HG03039 (cell line): ENCODE measurements at regions not wholly inside any gene's neighbourhood (a gene's known extent, or its start where the extent isn't known, plus 50 kb on each side); places are given as distances from the start of the nearest gene placed in this dataset.
"Not testable (repeated sequence)": the region's sequence is repeated elsewhere in the genome, so short reads cannot be mapped to it uniquely, and the experiment has no call there.

Experiments used
- ATAC-seq: cut with Tn5 transposase; IDR thresholded peaks from one replicate; pipeline ENCODE4 v1.9.1; 2021; ENCODE audit warnings: mild to moderate bottlenecking, moderate library complexity; ENCODE audit not compliant: unreplicated experiment

DNA sequence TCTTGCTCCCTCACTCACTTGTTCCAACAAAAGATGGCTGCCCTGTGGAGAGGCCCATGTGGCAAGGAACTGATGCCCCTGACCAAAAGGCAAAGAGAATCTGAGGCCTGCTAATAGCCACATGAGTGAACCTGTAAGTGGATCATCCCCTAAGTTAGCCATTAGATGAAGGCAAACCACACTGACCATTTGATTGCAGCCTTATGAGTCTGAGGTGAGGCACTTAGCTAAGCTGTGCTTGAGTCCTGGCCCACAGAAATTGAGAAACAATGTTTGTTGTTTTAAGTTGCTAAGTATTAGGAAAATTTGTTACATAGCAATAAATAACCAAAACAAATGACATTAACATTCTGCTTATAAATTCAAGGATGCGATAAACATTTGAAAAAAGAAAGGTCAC lies 100.1 kb upstream of the BET1 start:
- ATAC-seq, result no peak

DNA sequence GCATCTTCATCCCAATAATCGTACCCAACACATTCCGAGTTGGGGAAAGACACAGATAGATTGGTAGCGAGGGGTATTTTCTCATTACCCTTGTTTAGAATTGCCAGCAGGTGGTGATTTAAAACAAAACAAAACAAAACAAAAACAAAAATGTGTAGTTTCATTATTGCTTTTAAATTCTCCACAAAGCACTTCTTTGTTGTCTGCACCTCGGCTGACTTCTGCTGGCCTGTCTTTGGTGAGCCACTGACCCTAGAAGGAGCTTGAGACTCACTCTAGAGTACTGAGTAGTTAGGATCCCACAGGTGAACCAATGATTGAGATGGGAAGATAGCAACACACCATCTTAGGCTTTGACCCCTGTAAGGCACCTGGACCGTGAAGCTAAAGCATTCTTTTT lies 105.4 kb upstream of the BET1 start:
- no peak for ATAC-seq

DNA sequence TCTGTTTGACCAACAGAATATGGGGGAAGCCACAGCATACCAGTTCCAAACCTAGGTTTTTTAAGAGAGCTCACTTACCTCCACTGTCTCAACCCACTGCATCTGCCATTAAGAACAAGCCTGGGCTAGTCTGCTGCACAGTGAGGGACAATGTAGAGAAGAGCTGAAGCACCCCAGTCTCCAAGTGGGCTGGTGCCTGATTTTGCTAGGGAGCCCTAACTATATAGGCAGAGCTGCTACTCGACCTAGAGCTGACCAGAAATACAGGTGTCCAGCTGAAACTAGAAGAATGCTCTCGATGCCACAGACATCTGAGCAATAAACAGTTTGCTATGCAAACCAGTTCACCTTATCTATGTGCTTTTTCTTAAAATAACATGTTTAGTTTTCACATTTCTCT lies 106.9 kb upstream of the BET1 start:
- ATAC-seq, result no peak

DNA sequence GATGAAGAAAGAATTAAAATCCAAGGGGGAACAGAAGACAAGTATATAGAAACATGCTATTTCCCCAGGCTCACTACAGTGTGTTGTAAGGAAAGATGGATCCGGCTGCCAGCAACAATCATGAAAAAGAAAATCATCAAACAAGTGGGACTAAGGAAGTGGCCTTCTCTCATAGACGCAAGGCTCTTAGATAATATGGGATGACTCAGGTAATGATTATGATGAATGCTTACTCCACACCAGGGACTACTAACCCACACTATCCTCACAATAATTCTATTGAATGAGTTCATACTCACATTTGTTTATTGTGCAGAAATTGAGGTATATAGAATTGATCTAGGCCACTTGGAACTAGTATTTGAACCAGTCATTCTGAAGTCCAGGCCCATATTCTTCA lies 111.2 kb upstream of the BET1 start:
- ATAC-seq, result no peak

DNA sequence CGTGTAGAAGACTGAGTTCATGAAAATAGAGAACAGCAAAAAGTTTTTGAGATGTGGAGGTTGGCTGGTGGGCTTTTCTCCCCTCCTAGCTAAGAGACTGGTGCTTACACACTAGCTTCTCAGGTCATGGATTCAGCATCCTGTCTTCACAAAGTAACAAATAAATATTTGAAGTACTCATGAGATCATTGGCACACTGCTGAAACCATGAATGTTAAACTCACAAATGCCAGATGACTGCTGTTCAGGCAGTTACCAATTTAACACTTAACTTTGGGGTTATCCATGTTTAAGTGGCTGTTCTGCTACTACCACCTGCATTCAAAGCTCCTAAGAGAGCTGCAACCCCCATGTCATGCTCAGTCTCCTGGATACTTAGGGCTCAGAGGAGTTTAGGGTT lies 119.0 kb upstream of the BET1 start:
- ATAC-seq, result no peak

DNA sequence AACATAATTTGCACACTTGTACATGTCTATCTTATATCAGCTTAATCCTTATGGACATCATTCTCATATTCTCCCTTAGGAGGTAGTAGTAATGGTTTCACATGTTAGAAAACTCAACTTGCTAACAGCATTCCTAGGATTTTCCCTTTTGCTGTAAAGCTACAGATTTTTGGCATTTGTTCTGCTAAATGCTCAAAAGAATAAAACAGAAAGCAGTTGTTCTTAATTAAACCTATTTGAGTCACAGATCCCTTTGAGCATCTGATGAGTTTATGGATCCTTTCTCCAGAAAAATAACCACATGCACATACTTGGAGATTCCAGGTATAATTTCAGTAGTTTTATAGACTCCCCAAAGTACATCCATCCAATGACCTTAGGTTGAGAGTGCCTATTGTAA lies 122.9 kb upstream of the BET1 start:
- ATAC-seq, result no peak

DNA sequence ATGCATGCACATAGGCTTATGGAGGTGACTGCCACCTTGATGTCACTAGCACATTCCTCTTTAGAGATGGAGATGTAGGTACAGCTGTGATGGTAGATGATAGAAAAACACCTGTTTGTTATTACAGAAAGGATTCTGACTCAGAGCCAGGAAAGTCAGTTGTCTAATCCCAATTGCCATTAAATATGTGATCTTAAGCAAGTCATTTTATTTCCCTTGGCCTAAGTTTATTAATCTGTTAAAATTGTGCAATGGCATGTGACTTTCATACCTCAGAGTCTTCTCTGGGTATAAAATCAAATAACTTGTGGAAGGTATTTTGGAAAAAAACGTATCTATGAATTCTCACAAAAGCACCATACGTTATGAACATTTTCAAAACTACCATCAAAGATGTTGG lies 123.9 kb upstream of the BET1 start:
- ATAC-seq, result no peak

DNA sequence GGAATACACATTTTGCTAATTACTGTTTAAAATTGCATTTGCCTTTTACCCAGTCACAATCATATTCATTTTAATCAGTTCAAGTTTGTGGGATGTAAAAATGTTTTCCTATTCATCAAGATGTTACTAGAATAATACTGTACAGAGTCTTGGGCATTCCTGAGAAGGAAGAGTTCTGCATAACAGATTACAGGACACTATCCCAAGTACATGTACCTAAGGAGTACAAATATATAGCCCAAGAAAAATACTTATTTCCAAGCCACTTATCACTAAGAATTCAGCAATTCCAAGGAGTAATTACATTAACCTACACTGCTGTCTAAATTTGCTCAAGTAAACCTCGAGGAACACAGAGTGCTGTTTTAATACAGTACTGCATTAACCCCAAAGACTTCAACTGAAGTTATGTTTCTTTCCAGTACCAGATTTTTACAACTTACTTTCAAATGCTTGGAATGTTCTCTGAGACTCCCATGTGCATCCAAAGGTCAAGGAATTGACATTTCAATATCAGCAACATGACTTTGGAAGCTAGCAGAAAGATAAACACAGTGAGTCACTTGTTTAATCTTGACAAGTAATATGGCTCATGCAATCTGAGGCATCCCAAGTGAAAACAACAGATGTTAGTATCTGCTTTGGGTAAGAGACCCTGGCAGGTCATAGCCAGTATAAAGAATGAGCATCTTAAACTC lies 125.4 kb upstream of the BET1 start:
- ATAC-seq, result no peak

DNA sequence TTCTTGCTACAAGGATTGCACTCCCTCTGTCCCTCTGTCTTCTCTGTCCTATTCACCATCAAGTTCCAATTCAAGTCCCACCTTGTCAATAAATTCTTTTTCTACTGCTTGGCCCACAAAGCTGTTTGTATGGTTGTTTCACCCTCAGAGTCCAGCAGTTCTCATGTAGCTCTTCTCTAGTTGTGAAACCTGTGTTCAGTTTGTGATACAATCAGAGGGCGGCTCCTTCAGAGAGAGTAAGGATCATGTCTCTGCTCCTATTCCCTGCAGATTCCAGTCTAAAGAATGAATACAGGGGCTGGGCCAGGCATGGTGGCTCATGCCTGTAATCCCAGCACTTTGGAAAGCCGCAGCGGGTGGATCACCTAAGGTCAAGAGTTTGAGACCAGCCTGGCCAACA lies 126.6 kb upstream of the BET1 start:
- ATAC-seq, result no peak

DNA sequence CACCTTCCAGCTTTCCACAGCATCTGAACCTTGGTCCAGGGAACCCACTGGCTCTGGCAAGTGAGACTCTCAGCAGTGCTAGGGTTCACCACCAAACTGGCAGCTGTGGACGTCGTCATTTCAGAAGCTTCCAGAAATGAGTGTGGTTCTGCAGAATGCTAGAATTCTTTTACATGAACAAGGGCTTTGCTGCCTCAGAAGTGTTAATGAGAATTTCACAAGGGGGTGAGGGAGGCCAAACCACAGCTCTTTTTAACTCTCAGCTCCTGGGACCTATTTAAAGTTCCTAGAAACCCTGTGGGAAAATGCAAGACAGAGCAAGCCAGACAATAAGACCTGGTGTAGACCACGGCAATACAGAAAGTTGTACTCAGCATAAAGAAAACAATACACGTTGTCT lies 129.3 kb upstream of the BET1 start:
- ATAC-seq, result no peak

DNA sequence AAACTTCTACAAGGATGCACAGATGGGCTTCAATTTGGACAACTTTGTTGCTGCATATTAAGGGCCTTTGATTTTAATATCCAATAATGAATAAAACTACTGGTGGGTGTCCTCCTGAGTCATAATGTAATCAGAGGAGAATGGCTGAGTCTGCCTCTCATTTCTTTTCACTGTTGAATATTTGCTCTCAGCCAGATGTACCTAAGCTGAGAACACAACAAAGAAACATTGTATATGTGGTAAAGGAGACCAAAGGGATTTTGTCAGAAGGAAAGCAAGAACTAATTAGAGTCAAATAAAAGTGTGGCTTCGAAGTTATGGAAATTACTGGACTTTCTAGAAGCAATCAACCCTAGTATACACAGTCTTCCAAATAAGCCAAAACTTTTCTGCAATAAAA lies 131.0 kb upstream of the BET1 start:
- ATAC-seq, result no peak

DNA sequence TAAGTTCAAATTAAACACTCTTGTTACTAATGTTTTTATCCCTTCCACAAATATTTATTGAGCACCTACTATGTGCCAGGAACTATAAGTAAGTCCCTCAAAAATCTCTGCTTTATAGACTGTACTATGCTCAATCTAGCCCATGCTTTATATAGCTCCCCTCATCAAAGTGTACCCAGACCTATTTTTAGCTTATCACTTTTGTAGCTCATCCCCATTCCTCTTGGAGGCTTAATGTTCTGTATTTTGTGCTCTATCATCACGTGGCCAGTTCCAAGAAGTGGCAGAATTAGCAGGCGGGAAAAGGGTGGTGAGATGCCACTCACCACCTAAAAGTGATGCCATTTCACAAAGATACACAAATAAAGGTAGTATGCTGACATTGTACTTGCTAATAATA lies 138.1 kb upstream of the BET1 start:
- no peak for ATAC-seq

DNA sequence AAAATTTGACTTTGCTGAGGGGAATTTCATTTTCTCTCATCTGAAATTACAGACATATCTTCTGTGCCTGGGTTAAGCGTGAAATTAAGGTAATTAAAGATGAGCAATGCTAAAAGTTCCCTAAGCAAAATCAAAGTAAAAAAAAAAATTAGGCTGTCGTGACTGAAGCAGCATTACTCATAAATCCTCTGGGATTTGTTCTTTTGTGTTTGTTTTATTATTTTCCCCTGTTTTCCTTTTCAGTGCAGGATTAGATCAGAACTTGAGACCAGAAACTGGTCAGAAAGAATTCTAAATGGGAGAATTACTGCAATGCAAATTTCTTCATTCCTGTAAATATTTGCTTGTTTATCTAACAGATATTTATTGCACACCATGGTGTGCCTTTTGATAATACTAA lies 141.4 kb upstream of the BET1 start:
- ATAC-seq, result no peak

DNA sequence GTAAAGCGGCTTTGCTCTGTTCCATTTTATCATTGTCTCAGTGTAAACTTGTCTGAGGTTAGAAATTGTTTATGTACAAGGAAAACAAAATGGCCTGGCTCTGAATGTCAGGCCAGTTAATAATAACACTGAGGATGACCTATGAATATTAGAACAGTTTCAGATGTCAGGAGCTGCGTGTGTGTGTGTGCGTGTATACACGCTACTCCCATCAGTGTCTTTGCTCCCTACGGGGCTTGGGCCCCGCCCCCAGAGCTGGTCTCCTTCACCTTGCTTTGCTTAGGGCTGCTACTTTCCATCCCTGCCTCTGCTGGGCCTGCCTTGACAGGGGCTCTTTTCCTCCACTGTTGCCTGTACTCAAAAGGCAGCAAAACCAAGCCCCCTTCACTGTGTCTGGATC lies 142.3 kb upstream of the BET1 start:
- ATAC-seq, result no peak

DNA sequence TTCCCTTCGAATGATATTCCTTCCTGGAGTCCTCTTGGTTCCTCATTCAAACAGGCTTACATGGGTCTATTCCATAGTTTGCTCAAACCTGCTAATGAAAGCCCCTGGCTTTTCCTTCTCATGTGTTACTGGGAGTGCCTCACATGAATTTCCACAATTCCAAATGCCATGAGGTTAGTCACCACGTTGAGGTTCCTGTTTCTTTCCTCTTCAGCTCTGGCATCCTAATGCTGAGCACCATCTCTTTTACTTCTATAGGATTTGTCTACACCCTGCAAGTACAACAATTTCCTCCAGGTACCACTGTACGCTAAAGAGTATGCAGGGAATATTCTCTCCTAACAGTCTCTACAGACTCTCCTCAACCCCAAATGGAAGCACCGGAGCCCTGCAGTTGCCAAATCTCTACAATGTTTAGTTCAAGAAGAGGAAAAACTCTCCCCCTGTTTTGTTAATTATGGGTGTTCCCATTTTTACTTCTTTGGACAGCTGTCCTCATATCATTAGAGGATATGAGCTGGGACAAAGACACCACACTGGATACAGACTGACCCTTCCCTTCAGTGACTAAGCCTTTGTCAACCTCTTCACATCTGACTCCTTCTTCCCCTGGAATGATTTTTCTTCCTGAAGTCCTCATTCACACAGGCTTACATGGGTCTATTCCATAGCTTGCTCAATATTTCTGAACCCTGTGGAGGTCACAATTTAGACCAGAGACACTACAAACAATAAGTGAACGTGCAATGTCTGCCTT lies 145.8 kb upstream of the BET1 start:
- ATAC-seq, result no peak

DNA sequence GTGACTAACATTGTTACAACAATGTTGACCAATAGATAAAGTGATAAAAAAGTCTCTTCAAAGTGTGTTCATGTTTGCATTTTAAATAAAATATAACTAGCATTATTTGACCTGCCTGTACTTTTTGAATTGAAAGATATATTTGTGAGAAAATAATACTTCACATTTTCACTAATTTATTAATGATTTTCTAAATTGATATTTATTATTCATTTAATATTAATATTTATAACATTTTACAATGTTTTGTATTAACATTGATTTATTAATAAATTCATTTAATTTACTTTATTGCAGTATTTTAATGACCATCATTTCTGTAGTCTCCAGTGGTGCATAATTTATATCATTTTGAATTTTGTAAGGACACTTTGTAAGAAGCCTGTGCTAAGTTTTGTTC lies 150.0 kb upstream of the BET1 start:
- no peak for ATAC-seq

DNA sequence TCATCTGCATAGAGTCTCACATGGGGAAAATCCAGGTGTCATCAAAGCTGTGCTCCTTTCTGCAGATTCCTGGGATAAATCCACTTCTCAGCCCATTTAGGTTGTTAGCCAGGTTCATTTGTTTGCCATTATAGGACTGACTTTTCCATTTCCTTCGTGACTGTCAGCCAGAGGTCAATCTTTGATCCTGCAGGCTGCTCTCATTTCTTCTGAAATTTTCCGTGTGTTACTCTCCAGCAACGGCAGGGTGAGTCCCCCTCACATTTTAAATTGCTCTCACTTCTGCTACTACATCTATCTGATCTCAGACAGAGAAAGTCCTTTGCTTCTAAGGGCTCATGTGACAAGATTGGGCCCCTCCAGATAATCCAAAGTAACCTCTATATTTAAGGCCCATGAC lies 150.7 kb upstream of the BET1 start:
- ATAC-seq, result no peak

DNA sequence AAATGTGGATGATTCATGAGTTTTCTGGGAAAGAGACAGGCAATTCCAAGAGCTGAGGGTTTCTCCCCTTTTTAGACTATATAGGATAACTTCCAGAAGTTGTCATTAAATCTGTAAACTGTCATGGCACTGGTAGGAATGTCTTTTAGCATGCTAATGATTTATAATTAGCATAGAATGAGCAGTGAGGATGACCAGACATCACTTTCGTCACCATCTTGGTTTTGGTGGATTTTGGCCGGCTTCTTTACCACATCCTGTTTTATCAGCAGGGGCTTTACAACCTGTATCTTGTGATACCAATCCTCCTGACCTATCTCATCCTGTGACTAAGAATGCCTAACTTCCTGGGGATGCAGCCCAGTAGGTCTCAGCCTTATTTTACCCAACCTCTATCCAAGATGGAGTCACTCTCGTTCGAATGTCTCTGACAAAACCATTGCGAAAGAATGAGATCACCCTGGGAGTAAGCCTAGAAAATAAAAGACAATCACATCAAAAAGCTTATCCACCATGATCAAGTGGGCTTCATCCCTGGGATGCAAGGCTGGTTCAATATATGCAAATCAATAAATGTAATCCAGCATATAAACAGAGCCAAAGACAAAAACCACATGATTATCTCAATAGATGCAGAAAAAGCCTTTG lies 153.6 kb upstream of the BET1 start:
- not testable (repeated sequence) for ATAC-seq

DNA sequence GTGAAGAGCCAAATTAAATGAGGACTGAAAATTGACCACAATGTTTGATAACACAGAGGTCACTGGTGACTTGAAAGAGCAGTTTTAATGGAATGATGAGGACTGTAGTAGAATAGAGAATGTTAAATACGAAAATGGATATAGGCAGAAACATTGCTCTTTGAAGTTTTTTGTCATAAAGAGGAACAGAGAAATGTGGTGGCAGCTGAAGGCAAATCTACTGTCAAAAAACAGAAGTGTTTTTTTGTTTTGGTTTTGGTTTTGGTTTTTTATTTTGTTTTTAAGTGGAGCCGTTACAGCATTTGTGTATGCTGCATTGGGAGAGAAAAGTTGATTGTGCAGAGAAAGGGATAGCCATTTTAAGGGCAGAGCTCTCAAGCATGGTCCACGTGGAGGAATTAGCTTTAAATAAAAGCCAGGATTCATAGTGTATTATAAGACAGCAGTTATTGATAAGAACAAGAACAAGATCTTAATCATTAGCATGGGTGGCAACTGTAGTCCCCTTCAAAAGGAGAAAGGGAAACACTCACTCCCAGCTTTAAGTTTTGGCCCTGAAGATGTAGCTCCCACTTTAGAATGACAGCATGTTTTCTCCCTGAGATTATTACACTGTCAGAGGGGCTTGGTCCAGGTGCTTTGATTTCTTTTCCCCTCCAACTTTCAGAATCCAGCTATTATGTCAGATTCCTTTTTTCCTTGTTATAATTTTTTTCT lies 156.7 kb upstream of the BET1 start:
- ATAC-seq, result peak; percentile 99

DNA sequence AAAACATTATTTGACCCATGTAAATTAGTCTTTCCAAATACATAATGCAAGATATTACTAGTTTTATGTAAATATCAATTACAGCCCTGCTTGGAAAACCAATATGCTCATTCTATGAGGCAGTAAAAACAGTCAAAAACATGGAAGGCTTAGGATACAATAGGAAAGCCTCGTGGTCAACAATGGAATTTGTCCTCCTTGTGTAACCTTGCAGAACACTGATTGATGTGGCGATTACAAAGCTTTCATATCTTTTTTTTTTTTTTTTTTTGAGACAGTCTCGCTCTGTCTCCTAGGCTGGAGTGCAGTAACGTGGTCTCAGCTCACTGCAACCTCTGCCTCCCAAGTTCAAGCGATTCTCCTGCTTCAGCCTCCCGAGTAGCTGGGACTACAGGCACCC lies 157.3 kb upstream of the BET1 start:
- no peak for ATAC-seq

DNA sequence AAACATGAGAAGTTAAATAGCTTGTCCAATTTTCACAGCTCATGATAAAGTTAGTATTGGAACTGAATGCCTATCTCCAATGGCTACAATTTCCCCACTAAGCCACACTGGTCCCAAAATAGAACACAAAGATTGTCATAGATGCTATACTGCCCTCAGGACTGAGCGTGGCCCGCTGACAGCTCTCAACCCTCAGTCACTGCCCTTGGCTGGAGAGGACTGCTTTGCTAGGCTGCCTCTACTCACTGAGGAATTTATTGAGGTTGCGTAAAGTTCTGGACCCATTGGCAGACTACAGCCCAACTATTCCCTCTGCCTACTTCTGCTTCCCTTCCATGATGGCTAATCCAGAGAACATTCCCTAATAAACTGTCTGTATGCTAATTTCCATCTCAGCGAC lies 165.5 kb upstream of the BET1 start:
- ATAC-seq, result no peak

DNA sequence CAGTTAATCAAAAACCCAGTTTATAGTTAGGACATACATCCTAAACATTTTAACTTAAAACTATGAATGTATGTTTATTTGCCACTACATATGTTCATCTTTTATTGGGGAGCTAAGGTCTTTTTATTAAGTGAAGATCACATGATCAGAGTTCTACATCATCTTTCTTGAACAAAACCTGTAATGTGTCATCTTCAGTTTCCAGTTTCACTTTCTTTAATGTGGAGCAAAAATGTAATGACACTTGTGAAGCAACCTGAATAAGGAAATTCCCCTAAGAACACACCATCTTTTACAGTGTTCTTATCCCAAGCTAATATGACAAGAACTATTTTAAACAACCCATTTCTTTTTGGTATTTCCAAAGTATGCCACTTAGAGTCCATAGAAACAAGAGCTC lies 166.7 kb upstream of the BET1 start:
- ATAC-seq, result peak; percentile 87
